GM10266 (cell line): ENCODE measurements at regions not wholly inside any gene's neighbourhood (a gene's known extent, or its start where the extent isn't known, plus 50 kb on each side); places are given as distances from the start of the nearest gene placed in this dataset.
"Not testable (repeated sequence)": the region's sequence is repeated elsewhere in the genome, so short reads cannot be mapped to it uniquely, and the experiment has no call there.

ENCODE experiments used
- DNase-seq: peaks from one replicate; pipeline ENCODE4 v3.0.0; 2012; ENCODE audit errors: extremely low spot score
- CTCF ChIP-seq: IDR thresholded peaks from 2 replicates; pipeline ENCODE4 v1.5.1; 2012; ENCODE audit warnings: mild to moderate bottlenecking, low read depth; ENCODE audit not compliant: control insufficient read depth, insufficient read depth; ENCODE audit errors: missing control alignments

- no peak for TF ChIP-seq CTCF
- DNase-seq, result no peak
Measured at GRCh38 chr6:14388371-14388770, 270.8 kb downstream of the CD83 start.

- DNase-seq, result not testable (repeated sequence)
Measured at GRCh38 chr6:14389776-14390175, 272.2 kb downstream of the CD83 start.

- TF ChIP-seq CTCF, result no peak
- no peak for DNase-seq
Measured at GRCh38 chr6:14390805-14391204, 273.2 kb downstream of the CD83 start.

GRCh38 chr6:14393910-14394309 lies 276.3 kb downstream of the CD83 start:
- DNase-seq, result no peak
- TF ChIP-seq CTCF, result no peak

- no peak for DNase-seq
- no peak for TF ChIP-seq CTCF
Measured at GRCh38 chr6:14396392-14396791, 278.8 kb downstream of the CD83 start.

GRCh38 chr6:14396826-14397517 lies 279.4 kb downstream of the CD83 start:
- DNase-seq, result peak; percentile 48
- TF ChIP-seq CTCF, result peak; percentile 54

GRCh38 chr6:14397518-14397901 lies 279.9 kb downstream of the CD83 start:
- no peak for DNase-seq
- TF ChIP-seq CTCF, result no peak

GRCh38 chr6:14398953-14399352 lies 281.4 kb downstream of the CD83 start:
- TF ChIP-seq CTCF, result no peak
- DNase-seq, result no peak
